Activated B cell treated with CpG ODN at 0.5 μM for 24 hours (primary cell): ENCODE measurements at regions not wholly inside any gene's neighbourhood (a gene's known extent, or its start where the extent isn't known, plus 50 kb on each side); places are given as distances from the start of the nearest gene placed in this dataset.

Experiments used
- ATAC-seq: fragments of 200-7000 bp; cut with Tn5 transposase; one replicate; pipeline ENCODE4 v1.10.0; 2021; ENCODE audit warnings: low read depth, mild to moderate bottlenecking, moderate library complexity
- CTCF ChIA-PET: fragments of 350-600 bp; sonication (Branson Sonifier 250); formaldehyde crosslinking; loops from one replicate; lab custom pipeline; 2021; ENCODE audit warnings: antibody characterized with exemption; lab: Charles Lee
- POLR2A ChIA-PET: fragments of 350-600 bp; sonication (Branson Sonifier 250); formaldehyde crosslinking; loops from one replicate; lab custom pipeline; 2021; ENCODE audit warnings: antibody characterized with exemption; lab: Charles Lee
- DNase-seq: peaks from one replicate; pipeline ENCODE4 v3.0.0; 2022
- H3K27ac Mint-ChIP-seq: one replicate; pipeline ENCODE4 v1.8.0; 2020; ENCODE audit warnings: mixed read lengths
- H3K27me3 Mint-ChIP-seq: one replicate; pipeline ENCODE4 v1.8.0; 2021; ENCODE audit warnings: mixed read lengths
- H3K36me3 Mint-ChIP-seq: one replicate; pipeline ENCODE4 v1.8.0; 2021; ENCODE audit warnings: low read depth, mixed read lengths
- H3K4me1 Mint-ChIP-seq: one replicate; pipeline ENCODE4 v1.8.0; 2021; ENCODE audit warnings: mixed read lengths
- H3K4me3 Mint-ChIP-seq: one replicate; pipeline ENCODE4 v1.8.0; 2020; ENCODE audit warnings: mild to moderate bottlenecking, mixed read lengths
- H3K9me3 Mint-ChIP-seq: one replicate; pipeline ENCODE4 v1.8.0; 2020; ENCODE audit warnings: mixed read lengths
- CTCF ChIP-seq: fragments of 200-600 bp; IDR thresholded peaks from one replicate; pipeline ENCODE4 v1.8.0; 2022; ENCODE audit warnings: antibody characterized with exemption, mild to moderate bottlenecking
- intact Hi-C: fragments of 100-400 bp; cut with micrococcal nuclease; formaldehyde crosslinking; loops from one replicate; pipeline ENCODE4 v1.15.1; 2024

DNA sequence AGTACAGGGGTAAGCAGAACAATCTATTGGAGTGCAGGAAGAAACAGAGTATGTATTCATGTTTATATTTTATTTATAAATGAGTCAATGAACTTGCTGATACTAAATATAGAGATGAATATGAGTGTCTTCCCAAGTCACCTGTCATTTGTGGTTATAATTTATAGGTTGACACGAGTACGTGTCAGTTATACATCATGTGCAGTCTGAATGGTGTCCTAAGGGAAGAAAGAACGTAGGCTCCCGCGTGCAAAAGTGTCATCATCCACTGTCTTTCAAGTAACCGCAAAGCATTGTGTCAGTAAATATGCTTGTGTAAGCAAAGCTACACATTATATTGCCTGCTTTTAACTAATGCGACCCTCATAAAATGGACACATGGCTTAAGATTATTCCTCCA, 786.1 kb downstream of the KCNJ2 start:
- intact Hi-C loops, result no loop called here
- DNase-seq (no peak), ATAC-seq (no peak)
- TF ChIP-seq CTCF, result no peak
- H3K4me3 Mint-ChIP-seq, result no peak overlapping the region
- H3K27me3 Mint-ChIP-seq, result no peaks in the 10 kb centered on the region
- CTCF ChIA-PET, result no interaction called here
- POLR2A ChIA-PET, result no interaction called here
- no peak overlapping the region for H3K27ac Mint-ChIP-seq
- peaks cover 25% of the 10 kb centered on the region for H3K9me3 Mint-ChIP-seq
- no peaks in the 10 kb centered on the region for H3K4me1 Mint-ChIP-seq
- H3K36me3 Mint-ChIP-seq, result no peaks in the 10 kb centered on the region

- Mint-ChIP-seq H3K27me3 (no peaks in the 10 kb centered on the region), H3K9me3 (peaks cover 18% of the 10 kb centered on the region), H3K27ac (no peak overlapping the region), H3K4me1 (no peaks in the 10 kb centered on the region), H3K36me3 (no peaks in the 10 kb centered on the region), H3K4me3 (no peak overlapping the region)
- ATAC-seq (no peak), DNase-seq (no peak)
- intact Hi-C loops, result no loop called here
- CTCF ChIA-PET, result no interaction called here
- POLR2A ChIA-PET, result no interaction called here
- TF ChIP-seq CTCF, result no peak
These were observed 787.4 kb downstream of the KCNJ2 start for GRCh38 chr17:70956726-70957125.

- H3K4me1 Mint-ChIP-seq, result no peaks in the 10 kb centered on the region
- intact Hi-C loops, result no loop called here
- ATAC-seq (no peak), DNase-seq (no peak)
- H3K27ac Mint-ChIP-seq, result no peak overlapping the region
- no peaks in the 10 kb centered on the region for H3K27me3 Mint-ChIP-seq
- H3K4me3 Mint-ChIP-seq, result no peak overlapping the region
- TF ChIP-seq CTCF, result no peak
- peaks cover 4% of the 10 kb centered on the region for H3K9me3 Mint-ChIP-seq
- ChIA-PET CTCF (no interaction called here), POLR2A (no interaction called here)
- no peaks in the 10 kb centered on the region for H3K36me3 Mint-ChIP-seq
These were observed 792.0 kb downstream of the KCNJ2 start for GRCh38 chr17:70961341-70961740.

GRCh38 chr17:70968302-70968701, 799.0 kb downstream of the KCNJ2 start:
- H3K4me1 Mint-ChIP-seq, result no peaks in the 10 kb centered on the region

GRCh38 chr17:70969521-70970034, 800.2 kb downstream of the KCNJ2 start:
- no peaks in the 10 kb centered on the region for H3K9me3 Mint-ChIP-seq
- DNase-seq (no peak), ATAC-seq (no peak)
- no peak overlapping the region for H3K27ac Mint-ChIP-seq
- TF ChIP-seq CTCF, result no peak
- ChIA-PET CTCF (no interaction called here), POLR2A (interaction anchor here (0.5 kb wide), 1 partner anchor 119 kb away, joined by 3 read pairs; no protein-coding TSS in a partner anchor)
- H3K36me3 Mint-ChIP-seq, result no peaks in the 10 kb centered on the region
- no peaks in the 10 kb centered on the region for H3K4me1 Mint-ChIP-seq
- no peaks in the 10 kb centered on the region for H3K27me3 Mint-ChIP-seq
- intact Hi-C loops, result no loop called here
- H3K4me3 Mint-ChIP-seq, result no peak overlapping the region

More at GRCh38 chr17:70968302-70968701, 799.0 kb downstream of the KCNJ2 start:
- intact Hi-C loops, result no loop called here
- no peak overlapping the region for H3K4me3 Mint-ChIP-seq
- no peaks in the 10 kb centered on the region for H3K27me3 Mint-ChIP-seq
- H3K36me3 Mint-ChIP-seq, result no peaks in the 10 kb centered on the region
- DNase-seq (no peak), ATAC-seq (no peak)
- ChIA-PET POLR2A (no interaction called here), CTCF (no interaction called here)
- no peaks in the 10 kb centered on the region for H3K9me3 Mint-ChIP-seq
- no peak for TF ChIP-seq CTCF
- H3K27ac Mint-ChIP-seq, result no peak overlapping the region
